Left lung (tissue), 4 donors: ENCODE measurements at regions not wholly inside any gene's neighbourhood (a gene's known extent, or its start where the extent isn't known, plus 50 kb on each side); places are given as distances from the start of the nearest gene placed in this dataset.

ENCODE experiments used
- ATAC-seq: fragments of 200-7000 bp; cut with Tn5 transposase; one replicate; pipeline ENCODE4 v1.9.1; 2020; ENCODE audit warnings: moderate library complexity
- DNase-seq, 4 donors: peaks; one replicate each; pipeline ENCODE4 v3.0.0-alpha.2; 2013 to 2020
- H3K27ac ChIP-seq, 2 donors: fragments of 200-600 bp; sonication (generic) in 1 of 2; one replicate each; pipeline versions ENCODE4 v1.5.0 to v1.8.0; 2020 to 2021
- H3K27me3 ChIP-seq, 2 donors: fragments of 200-600 bp; sonication (generic) in 1 of 2; one replicate each; pipeline versions ENCODE4 v1.5.0 to v1.8.0; 2020 to 2021
- H3K36me3 ChIP-seq, 2 donors: fragments of 200-600 bp; sonication (generic) in 1 of 2; one replicate each; pipeline versions ENCODE4 v1.5.0 to v1.8.0; 2020 to 2021
- H3K4me1 ChIP-seq, 2 donors: fragments of 200-600 bp; one replicate each; pipeline ENCODE4 v1.8.0; 2021
- H3K4me3 ChIP-seq, 2 donors: fragments of 200-600 bp; sonication (generic) in 1 of 2; one replicate each; pipeline versions ENCODE4 v1.5.0 to v1.8.0; 2020 to 2021; ENCODE audit warnings: mild to moderate bottlenecking in 1 of 2
- H3K9me3 ChIP-seq, 2 donors: fragments of 200-600 bp; sonication (generic) in 1 of 2; one replicate each; pipeline versions ENCODE4 v1.5.0 to v1.8.0; 2020 to 2021
- intact Hi-C, 2 donors: fragments of 100-400 bp; cut with DNase I; formaldehyde crosslinking; loops; one replicate each; pipeline versions ENCODE4 v1.11.2 to v1.14.2; 2022
- TF ChIP-seq, protein P1 (sequence below), 2 donors: fragments of 200-600 bp; sonication (generic) in 1 of 2; IDR thresholded peaks; one replicate each; pipeline versions ENCODE4 v1.5.0 to v1.8.0; 2021; ENCODE audit warnings: antibody characterized with exemption in 2 of 2
- donor health status: DM: no; HTN: yes; CAD: no.
- donor health status: DM: no; HTN: no; CAD: no.

DNA sequence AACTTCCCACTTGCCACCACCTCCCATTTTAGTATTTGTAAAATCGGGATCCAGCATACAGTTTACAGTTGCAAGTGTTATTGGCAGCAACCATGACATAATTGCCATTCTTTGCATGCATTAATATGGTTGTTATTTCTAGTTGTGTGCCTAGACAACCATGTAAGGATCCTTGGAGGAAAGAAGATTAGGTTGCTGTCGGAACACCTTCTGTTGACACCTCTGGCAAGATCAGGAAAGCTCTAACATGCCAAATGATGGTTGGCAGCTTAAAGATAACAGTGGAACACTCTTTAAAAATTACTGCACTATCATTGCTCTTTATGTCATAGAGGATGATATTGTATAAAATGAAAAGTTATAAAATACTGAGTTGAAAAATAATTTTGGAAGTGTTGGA is 313.5 kb upstream of the RARB start:
- ATAC-seq (no peak), DNase-seq (no peak)
- intact Hi-C loops: no loop called here
- H3K36me3 ChIP-seq: no peaks in the 10 kb centered on the region
- H3K4me3 ChIP-seq: no peak overlapping the region
- TF ChIP-seq, protein P1, sequence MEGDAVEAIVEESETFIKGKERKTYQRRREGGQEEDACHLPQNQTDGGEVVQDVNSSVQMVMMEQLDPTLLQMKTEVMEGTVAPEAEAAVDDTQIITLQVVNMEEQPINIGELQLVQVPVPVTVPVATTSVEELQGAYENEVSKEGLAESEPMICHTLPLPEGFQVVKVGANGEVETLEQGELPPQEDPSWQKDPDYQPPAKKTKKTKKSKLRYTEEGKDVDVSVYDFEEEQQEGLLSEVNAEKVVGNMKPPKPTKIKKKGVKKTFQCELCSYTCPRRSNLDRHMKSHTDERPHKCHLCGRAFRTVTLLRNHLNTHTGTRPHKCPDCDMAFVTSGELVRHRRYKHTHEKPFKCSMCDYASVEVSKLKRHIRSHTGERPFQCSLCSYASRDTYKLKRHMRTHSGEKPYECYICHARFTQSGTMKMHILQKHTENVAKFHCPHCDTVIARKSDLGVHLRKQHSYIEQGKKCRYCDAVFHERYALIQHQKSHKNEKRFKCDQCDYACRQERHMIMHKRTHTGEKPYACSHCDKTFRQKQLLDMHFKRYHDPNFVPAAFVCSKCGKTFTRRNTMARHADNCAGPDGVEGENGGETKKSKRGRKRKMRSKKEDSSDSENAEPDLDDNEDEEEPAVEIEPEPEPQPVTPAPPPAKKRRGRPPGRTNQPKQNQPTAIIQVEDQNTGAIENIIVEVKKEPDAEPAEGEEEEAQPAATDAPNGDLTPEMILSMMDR (IDR thresholded peaks at IDR 0.05): no peak
- H3K4me1 ChIP-seq: no peaks in the 10 kb centered on the region
- H3K27me3 ChIP-seq: no peaks in the 10 kb centered on the region
- no peaks in the 10 kb centered on the region for H3K9me3 ChIP-seq
- H3K27ac ChIP-seq: no peak overlapping the region

DNA sequence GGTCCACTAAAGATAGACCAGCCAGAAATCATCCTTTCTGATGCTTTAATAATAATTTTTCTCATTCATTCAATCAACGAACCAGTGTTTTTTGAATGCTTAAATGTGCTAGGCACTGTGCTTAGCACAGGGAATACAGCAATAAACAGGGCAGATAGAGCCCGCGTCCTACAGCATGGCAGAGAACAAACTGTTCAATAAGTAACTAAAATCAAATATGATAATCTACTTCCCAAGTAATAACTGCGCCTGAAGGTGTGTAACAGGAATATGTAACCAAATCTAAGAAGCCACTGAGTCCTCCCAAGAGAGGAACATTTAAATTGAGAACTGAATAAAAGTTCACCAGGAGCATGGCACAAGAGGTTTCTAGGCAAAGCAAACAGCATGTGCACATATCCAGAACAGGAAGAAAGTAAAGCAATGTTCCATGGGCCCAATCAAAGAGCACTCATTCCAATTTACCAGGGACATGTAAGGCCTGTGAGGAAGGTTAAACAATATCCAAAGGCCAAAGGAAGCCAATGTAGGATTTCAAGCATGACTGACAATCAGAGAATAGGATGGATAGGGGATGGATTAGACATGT is 311.0 kb upstream of the RARB start:
- DNase-seq (no peak), ATAC-seq (no peak)
- intact Hi-C loops: no loop called here
- H3K27me3 ChIP-seq: no peaks in the 10 kb centered on the region
- H3K4me3 ChIP-seq: no peak overlapping the region
- H3K4me1 ChIP-seq: no peaks in the 10 kb centered on the region
- H3K36me3 ChIP-seq: no peaks in the 10 kb centered on the region
- TF ChIP-seq, protein P1 (IDR thresholded peaks at IDR 0.05): no peak
- no peak overlapping the region for H3K27ac ChIP-seq
- no peaks in the 10 kb centered on the region for H3K9me3 ChIP-seq

DNA sequence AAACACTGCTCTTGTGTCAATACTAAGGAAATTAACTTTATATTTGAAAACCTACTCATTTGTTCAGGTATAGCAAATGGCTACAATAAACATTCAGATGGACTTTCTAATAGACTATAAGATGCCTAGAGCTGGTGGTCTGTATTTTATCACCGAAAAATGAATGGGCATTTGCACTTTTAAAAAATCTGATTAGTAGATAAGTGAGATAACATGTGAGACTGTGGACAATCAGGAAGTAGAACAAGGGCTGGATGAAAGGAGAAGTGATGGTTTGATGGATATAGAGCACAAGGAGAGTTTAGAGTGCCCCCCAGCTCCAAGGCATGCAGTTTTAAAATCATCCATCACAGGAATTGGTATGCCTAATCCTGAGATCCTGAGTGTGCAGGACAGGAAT is 308.4 kb upstream of the RARB start:
- DNase-seq (no peak), ATAC-seq (no peak)
- Histone ChIP-seq H3K27me3 (no peaks in the 10 kb centered on the region), H3K27ac (no peak overlapping the region), H3K36me3 (no peaks in the 10 kb centered on the region), H3K4me3 (no peak overlapping the region), H3K9me3 (no peaks in the 10 kb centered on the region), H3K4me1 (no peaks in the 10 kb centered on the region)
- TF ChIP-seq, protein P1 (IDR thresholded peaks at IDR 0.05): no peak
- intact Hi-C loops: no loop called here

DNA sequence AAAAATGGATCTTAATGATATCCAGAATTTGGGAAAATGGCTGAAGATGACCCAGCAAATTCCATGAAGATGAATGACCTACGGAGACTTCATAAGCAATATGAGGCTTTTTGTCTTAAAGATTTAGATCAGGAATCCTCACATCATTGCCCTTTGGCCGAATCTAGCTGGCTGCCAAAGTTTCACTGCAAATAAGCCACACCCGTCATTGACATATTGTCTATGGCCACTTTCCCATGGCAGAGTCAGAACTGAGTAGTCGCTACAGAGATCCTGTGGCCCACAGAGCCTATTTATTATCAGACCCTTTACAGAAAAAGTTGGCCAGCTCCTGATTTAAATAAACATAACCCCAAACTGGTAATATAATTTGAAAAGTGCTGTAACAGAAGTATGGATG is 307.4 kb upstream of the RARB start:
- Histone ChIP-seq H3K4me3 (no peak overlapping the region), H3K4me1 (no peaks in the 10 kb centered on the region), H3K27me3 (no peaks in the 10 kb centered on the region), H3K27ac (no peak overlapping the region), H3K36me3 (no peaks in the 10 kb centered on the region), H3K9me3 (no peaks in the 10 kb centered on the region)
- ATAC-seq: no peak
- intact Hi-C loops: no loop called here
- no peak for DNase-seq
- TF ChIP-seq, protein P1 (IDR thresholded peaks at IDR 0.05): no peak

DNA sequence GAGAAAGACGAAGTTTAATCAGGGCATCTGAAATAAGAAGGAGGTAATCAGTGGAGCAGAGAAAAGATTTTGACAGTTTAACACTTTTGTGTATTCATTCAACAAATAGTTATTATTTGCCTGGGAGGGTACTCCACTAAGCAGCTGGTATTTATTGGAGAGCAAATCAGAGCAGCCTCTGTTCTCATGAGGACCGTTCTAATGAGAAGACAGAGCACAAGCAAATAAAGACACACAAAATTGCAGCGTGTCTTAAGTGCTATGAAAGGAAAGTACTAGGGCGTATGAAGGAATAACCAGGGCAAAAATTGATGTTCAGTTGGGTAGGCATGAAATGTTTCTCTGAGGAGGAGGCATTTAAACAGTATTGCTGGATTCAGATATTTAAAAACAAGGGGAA is 302.9 kb upstream of the RARB start:
- peaks cover 0 to 34% of the 10 kb centered on the region in 2 donors for H3K9me3 ChIP-seq
- no peaks in the 10 kb centered on the region for H3K27me3 ChIP-seq
- intact Hi-C loops: no loop called here
- no peaks in the 10 kb centered on the region for H3K4me1 ChIP-seq
- H3K36me3 ChIP-seq: no peaks in the 10 kb centered on the region
- ATAC-seq (no peak), DNase-seq (no peak)
- TF ChIP-seq, protein P1 (IDR thresholded peaks at IDR 0.05): no peak
- H3K27ac ChIP-seq: no peak overlapping the region
- no peak overlapping the region for H3K4me3 ChIP-seq
